HepG2 (cell line): ENCODE measurements at regions not wholly inside any gene's neighbourhood (a gene's known extent, or its start where the extent isn't known, plus 50 kb on each side); places are given as distances from the start of the nearest gene placed in this dataset.
"Not testable (repeated sequence)": the region's sequence is repeated elsewhere in the genome, so short reads cannot be mapped to it uniquely, and the experiment has no call there.

Experiments
- ATAC-seq: fragments of 200-7000 bp; cut with Tn5 transposase; 3 replicates; pipeline ENCODE4 v1.9.1; 2020; ENCODE audit warnings: mild to moderate bottlenecking, moderate library complexity
- BruUV-seq: library from RNA; stranded (reverse); fragments of 400-500 nt; replicated peaks from 2 replicates; lab custom pipeline; 2021; lab: Mats Ljungman, UMichigan
- CTCF ChIA-PET: fragments of 300-600 bp; formaldehyde crosslinking; extraction: SDS; loops from one replicate; lab custom pipeline; 2021; ENCODE audit warnings: low total read pairs, inconsistent platforms, low intra/inter-chr PET ratio; lab: Yijun Ruan, JAX
- POLR2A ChIA-PET: fragments of 350-600 bp; sonication (Branson Sonifier 250); formaldehyde crosslinking; loops from one replicate; lab custom pipeline; 2020; ENCODE audit warnings: antibody characterized with exemption, inconsistent platforms; lab: Yijun Ruan, JAX
- DNase-seq: peaks from one replicate; pipeline ENCODE4 v3.0.0-alpha.2; 2015; ENCODE audit warnings: low spot score
- FAIRE-seq: peaks from 3 replicates; lab custom pipeline; 2011; peaks lifted over from hg19 to GRCh38; lab: Jason Lieb, UNC
- H2AFZ ChIP-seq: one replicate; pipeline ENCODE4 v1.6.1; 2011; ENCODE audit warnings: low read length, inconsistent platforms
- H3K27ac ChIP-seq: fragments of 300-600 bp; 3 replicates; pipeline ENCODE4 v1.8.0; 2011; ENCODE audit warnings: mixed run types, mild to moderate bottlenecking, mixed read lengths, low read length, inconsistent platforms; ENCODE audit not compliant: insufficient read depth; ENCODE audit errors: extremely low read length
- H3K27me3 ChIP-seq, 2 experiments: fragments of 200-600 bp in 1 of 2; 2 replicates in 1 of 2; 3 replicates in 1 of 2; pipeline versions ENCODE4 v1.6.0 to v1.8.0; 2011; ENCODE audit warnings: low read length in 2 of 2, mild to moderate bottlenecking in 2 of 2, moderate library complexity in 2 of 2, inconsistent platforms in 1 of 2; ENCODE audit not compliant: insufficient read depth in 2 of 2, control insufficient read depth in 1 of 2
- H3K36me3 ChIP-seq, 2 experiments: fragments of 200-600 bp in 1 of 2; replicated peaks in 1 of 2; 2 replicates in 1 of 2; 3 replicates in 1 of 2; pipeline versions ENCODE4 v1.5.1 to v1.8.0; 2011; ENCODE audit warnings: low read length in 2 of 2, inconsistent platforms in 1 of 2; ENCODE audit not compliant: insufficient read depth in 2 of 2, control insufficient read depth in 1 of 2
- H3K4me1 ChIP-seq: 2 replicates; pipeline ENCODE4 v1.5.1; 2012; ENCODE audit warnings: low read length, inconsistent platforms; ENCODE audit not compliant: insufficient read depth
- H3K4me2 ChIP-seq: 2 replicates; pipeline ENCODE4 v1.6.0; 2011; ENCODE audit warnings: low read depth, low read length, inconsistent platforms
- H3K4me3 ChIP-seq, 3 experiments: fragments of 200-600 bp in 1 of 3; sonication (generic), shearing (Covaris generic) in 1 of 3; replicated peaks in 1 of 3; 2 replicates each; pipeline ENCODE4 v1.5.1; 2011 to 2016; ENCODE audit warnings: low read length in 3 of 3, inconsistent platforms in 2 of 3, low read depth in 2 of 3, mild to moderate bottlenecking in 2 of 3, control low read depth in 1 of 3, mixed read lengths in 1 of 3; ENCODE audit not compliant: insufficient read depth in 1 of 3
- H3K79me2 ChIP-seq: one replicate; pipeline ENCODE4 v1.6.1; 2011; ENCODE audit warnings: low read length, inconsistent platforms; ENCODE audit not compliant: insufficient read depth
- H3K9ac ChIP-seq: 2 replicates; pipeline ENCODE4 v1.6.0; 2011; ENCODE audit warnings: mild to moderate bottlenecking, low read depth, low read length, inconsistent platforms; ENCODE audit not compliant: insufficient read depth
- H3K9me3 ChIP-seq: 2 replicates; pipeline ENCODE4 v1.5.1; 2012; ENCODE audit warnings: mild to moderate bottlenecking, low read length
- H4K20me1 ChIP-seq: 2 replicates; pipeline ENCODE4 v1.6.0; 2011; ENCODE audit warnings: inconsistent platforms, mild to moderate bottlenecking, low read length, moderate library complexity; ENCODE audit not compliant: insufficient read depth
- ADNP ChIP-seq: sonication (generic); formaldehyde crosslinking; IDR thresholded peaks from 2 replicates; pipeline ENCODE4 v1.4.0; 2020; ENCODE audit warnings: missing genetic modification reagents
- BRF2 ChIP-seq: sonication (generic); formaldehyde crosslinking; IDR thresholded peaks from 2 replicates; pipeline ENCODE4 v1.8.1; 2022; ENCODE audit warnings: mild to moderate bottlenecking, missing genetic modification reagents
- MIER2 ChIP-seq: IDR thresholded peaks from 2 replicates; pipeline ENCODE4 v1.6.1; 2016; ENCODE audit warnings: missing biosample characterization, missing genetic modification reagents
- SPEN ChIP-seq: sonication (generic); formaldehyde crosslinking; IDR thresholded peaks from 2 replicates; pipeline ENCODE4 v1.5.1; 2020; ENCODE audit warnings: low read depth, mild to moderate bottlenecking, missing genetic modification reagents
- TFDP2 ChIP-seq: sonication (generic); formaldehyde crosslinking; IDR thresholded peaks from 2 replicates; pipeline ENCODE4 v1.4.0; 2020; ENCODE audit warnings: missing genetic modification reagents
- ZNF317 ChIP-seq: sonication (generic); formaldehyde crosslinking; IDR thresholded peaks from 2 replicates; pipeline ENCODE4 v1.5.0; 2020; ENCODE audit warnings: mild to moderate bottlenecking, missing genetic modification reagents
- WGBS: methylation state at CpG from one replicate; pipeline ENCODE4 v1.1.6; 2017; ENCODE audit warnings: low lambda C conversion rate; 5-methylcytosine and 5-hydroxymethylcytosine counted together
- in situ Hi-C: cut with HindIII; loops from 2 replicates; pipeline ENCODE4 v1.10.0; 2017; ENCODE audit warnings: low pct_unique_long_range_greater_than_20kb; ENCODE audit not compliant: extremely low pct_ligation_motif_present
- intact Hi-C: fragments of 100-400 bp; cut with micrococcal nuclease; formaldehyde crosslinking; loops from one replicate; pipeline ENCODE4 v1.10.0; 2022; ENCODE audit not compliant: unreplicated experiment

GRCh38 chr9:85466834-85467233, 274.9 kb downstream of the AGTPBP1 start:
- Histone ChIP-seq H4K20me1 (no peaks in the 10 kb centered on the region), H3K27me3 (peaks cover 0 to 14% of the 10 kb centered on the region in 2 experiments; a peak in 3 of 5 replicates), H3K9ac (no peak overlapping the region), H3K27ac (no peak overlapping the region), H3K4me1 (no peaks in the 10 kb centered on the region), H3K4me2 (no peak overlapping the region), H3K4me3 (no peak overlapping the region), H3K79me2 (no peaks in the 10 kb centered on the region), H3K9me3 (no peaks in the 10 kb centered on the region), H2AFZ (no peak overlapping the region), H3K36me3 (no peaks in the 10 kb centered on the region)
- TF ChIP-seq SPEN (CRISPR knock-in tag) (no peak), ZNF317 (CRISPR knock-in tag) (no peak), BRF2 (CRISPR knock-in tag) (no peak), MIER2 (CRISPR knock-in tag) (no peak), ADNP (CRISPR knock-in tag) (no peak), TFDP2 (no peak)
- no TSS peak for BruUV-seq
- CTCF ChIA-PET, result no interaction called here
- POLR2A ChIA-PET, result no interaction called here
- WGBS, result 41% methylated on average over 10 of the region's 10 CpGs
- DNase-seq (no peak), FAIRE-seq (no peak), ATAC-seq (no peak)
- intact Hi-C loops (no loop called here), in situ Hi-C loops (no loop called here)

- H3K9me3 ChIP-seq, ATAC-seq, H3K4me1 ChIP-seq, H4K20me1 ChIP-seq, H3K4me2 ChIP-seq, H2AFZ ChIP-seq, FAIRE-seq, H3K27ac ChIP-seq, intact Hi-C loops, H3K79me2 ChIP-seq, in situ Hi-C loops, H3K4me3 ChIP-seq, H3K36me3 ChIP-seq, POLR2A ChIA-PET, CTCF ChIA-PET, H3K9ac ChIP-seq, H3K27me3 ChIP-seq, DNase-seq, BruUV-seq: not testable (repeated sequence)
- 28% methylated on average over 5 of the region's 5 CpGs for WGBS
Measured at GRCh38 chr9:85458114-85458864, 283.5 kb downstream of the AGTPBP1 start.
